ENCODE measurements at regions not wholly inside any gene's neighbourhood (a gene's known extent, or its start where the extent isn't known, plus 50 kb on each side); places are given as distances from the start of the nearest gene placed in this dataset.

DNA sequence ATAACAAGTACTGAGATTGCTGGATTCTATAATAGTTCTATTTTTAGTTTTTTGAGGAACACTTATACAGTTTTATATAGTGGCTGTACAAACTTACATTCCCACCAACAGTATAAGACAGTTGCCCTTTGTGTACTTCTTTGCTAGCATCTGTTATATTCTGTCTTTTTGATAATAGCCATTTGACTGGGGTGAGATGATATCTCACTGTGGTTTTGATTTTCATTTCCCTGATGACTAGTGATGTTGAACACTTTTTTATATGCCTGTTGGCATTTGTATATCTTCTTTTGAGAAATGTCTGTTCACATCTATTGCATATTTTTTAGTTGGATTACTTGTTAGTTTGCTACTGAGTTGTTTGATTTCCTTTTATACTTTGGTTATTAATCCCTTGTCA lies 204.1 kb upstream of the SMC2 start:
- TF ChIP-seq, protein P1, sequence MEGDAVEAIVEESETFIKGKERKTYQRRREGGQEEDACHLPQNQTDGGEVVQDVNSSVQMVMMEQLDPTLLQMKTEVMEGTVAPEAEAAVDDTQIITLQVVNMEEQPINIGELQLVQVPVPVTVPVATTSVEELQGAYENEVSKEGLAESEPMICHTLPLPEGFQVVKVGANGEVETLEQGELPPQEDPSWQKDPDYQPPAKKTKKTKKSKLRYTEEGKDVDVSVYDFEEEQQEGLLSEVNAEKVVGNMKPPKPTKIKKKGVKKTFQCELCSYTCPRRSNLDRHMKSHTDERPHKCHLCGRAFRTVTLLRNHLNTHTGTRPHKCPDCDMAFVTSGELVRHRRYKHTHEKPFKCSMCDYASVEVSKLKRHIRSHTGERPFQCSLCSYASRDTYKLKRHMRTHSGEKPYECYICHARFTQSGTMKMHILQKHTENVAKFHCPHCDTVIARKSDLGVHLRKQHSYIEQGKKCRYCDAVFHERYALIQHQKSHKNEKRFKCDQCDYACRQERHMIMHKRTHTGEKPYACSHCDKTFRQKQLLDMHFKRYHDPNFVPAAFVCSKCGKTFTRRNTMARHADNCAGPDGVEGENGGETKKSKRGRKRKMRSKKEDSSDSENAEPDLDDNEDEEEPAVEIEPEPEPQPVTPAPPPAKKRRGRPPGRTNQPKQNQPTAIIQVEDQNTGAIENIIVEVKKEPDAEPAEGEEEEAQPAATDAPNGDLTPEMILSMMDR (IDR thresholded peaks at IDR 0.05) = no peak
- no peaks in the 10 kb centered on the region for H3K27me3 ChIP-seq (ENCODE audit: control insufficient read depth in 2 of 2, insufficient read depth in 2 of 2, low read length in 2 of 2)
- no peaks in the 10 kb centered on the region for H3K9me3 ChIP-seq (replicated peaks in 1 of 2; ENCODE audit: control insufficient read depth in 1 of 2, insufficient read depth in 1 of 2, low read length in 2 of 2)
- H3K4me3 Mint-ChIP-seq = no peak overlapping the region
- no peaks in the 10 kb centered on the region for H4K20me1 ChIP-seq (ENCODE audit: insufficient read depth, low read length)
- H3K4me1 Mint-ChIP-seq = no peaks in the 10 kb centered on the region
- no peak overlapping the region for H3K27ac ChIP-seq (ENCODE audit: low read depth in 1 of 2, low read length in 2 of 2)
- H3K4me3 ChIP-seq (replicated peaks in 1 of 3; ENCODE audit: low read depth in 2 of 3, low read length in 3 of 3) = no peak overlapping the region
- H3K9me3 Mint-ChIP-seq = peaks cover 0 to 7% (median 4%) of the 10 kb centered on the region in 7 donors
- H3K4me2 ChIP-seq (replicated peaks; ENCODE audit: extremely low read depth, low read length, poor library complexity, severe bottlenecking) = no peak overlapping the region
- intact Hi-C loops (cut with micrococcal nuclease) = loop anchor here in 1 of 2 donors (10.0 kb wide), 1 partner anchor 55 kb away; no protein-coding TSS in a partner anchor
- H3K27me3 Mint-ChIP-seq (ENCODE audit: low read depth in 3 of 3) = peaks cover 0 to 2% (median 1%) of the 10 kb centered on the region in 3 donors
- no peaks in the 10 kb centered on the region for H3K4me1 ChIP-seq (ENCODE audit: control insufficient read depth in 1 of 2, insufficient read depth in 2 of 2, low read length in 2 of 2)
- no peaks in the 10 kb centered on the region for H3K36me3 Mint-ChIP-seq
- no peak overlapping the region for H3K27ac Mint-ChIP-seq
- H2AFZ ChIP-seq (ENCODE audit: insufficient read depth, low read depth, low read length, poor library complexity, severe bottlenecking) = no peak overlapping the region
- H3K9ac ChIP-seq (ENCODE audit: insufficient read depth, low read length, poor library complexity, severe bottlenecking) = no peak overlapping the region
- no peak for DNase-seq
- no peaks in the 10 kb centered on the region for H3K36me3 ChIP-seq (replicated peaks in 1 of 2; ENCODE audit: control insufficient read depth in 1 of 2, insufficient read depth in 2 of 2, low read length in 2 of 2)
- no peaks in the 10 kb centered on the region for H3K79me2 ChIP-seq (ENCODE audit: insufficient read depth, low read length)

GRCh38 chr9:103894184-103894583 lies 199.9 kb upstream of the SMC2 start:
- no peaks in the 10 kb centered on the region for H3K4me1 ChIP-seq (ENCODE audit: control insufficient read depth in 1 of 2, insufficient read depth in 2 of 2, low read length in 2 of 2)
- no CpG with 5 or more reads among the region's 2 CpGs for WGBS (ENCODE audit: insufficient coverage)
- no peaks in the 10 kb centered on the region for H3K27me3 ChIP-seq (ENCODE audit: control insufficient read depth in 2 of 2, insufficient read depth in 2 of 2, low read length in 2 of 2)
- peaks cover 0 to 7% (median 2%) of the 10 kb centered on the region in 7 donors for H3K9me3 Mint-ChIP-seq
- no peak overlapping the region for H3K4me3 ChIP-seq (replicated peaks in 1 of 3; ENCODE audit: low read depth in 2 of 3, low read length in 3 of 3)
- intact Hi-C loops (cut with micrococcal nuclease) = no loop called here
- H3K36me3 Mint-ChIP-seq = no peaks in the 10 kb centered on the region
- H3K4me2 ChIP-seq (replicated peaks; ENCODE audit: extremely low read depth, low read length, poor library complexity, severe bottlenecking) = no peak overlapping the region
- TF ChIP-seq, protein P1 (IDR thresholded peaks at IDR 0.05) = no peak
- H2AFZ ChIP-seq (ENCODE audit: insufficient read depth, low read depth, low read length, poor library complexity, severe bottlenecking) = no peak overlapping the region
- H3K9me3 ChIP-seq (replicated peaks in 1 of 2; ENCODE audit: control insufficient read depth in 1 of 2, insufficient read depth in 1 of 2, low read length in 2 of 2) = no peaks in the 10 kb centered on the region
- H3K36me3 ChIP-seq (replicated peaks in 1 of 2; ENCODE audit: control insufficient read depth in 1 of 2, insufficient read depth in 2 of 2, low read length in 2 of 2) = no peaks in the 10 kb centered on the region
- no peaks in the 10 kb centered on the region for H4K20me1 ChIP-seq (ENCODE audit: insufficient read depth, low read length)
- H3K4me3 Mint-ChIP-seq = no peak overlapping the region
- H3K27ac ChIP-seq (ENCODE audit: low read depth in 1 of 2, low read length in 2 of 2) = no peak overlapping the region
- H3K27me3 Mint-ChIP-seq (ENCODE audit: low read depth in 3 of 3) = peaks cover 0 to 2% (median 1%) of the 10 kb centered on the region in 3 donors
- no peaks in the 10 kb centered on the region for H3K4me1 Mint-ChIP-seq
- no peak overlapping the region for H3K9ac ChIP-seq (ENCODE audit: insufficient read depth, low read length, poor library complexity, severe bottlenecking)
- H3K79me2 ChIP-seq (ENCODE audit: insufficient read depth, low read length) = no peaks in the 10 kb centered on the region
- no peak overlapping the region for H3K27ac Mint-ChIP-seq
- DNase-seq = no peak
